K562 (cell line): ENCODE measurements at regions not wholly inside any gene's neighbourhood (a gene's known extent, or its start where the extent isn't known, plus 50 kb on each side); places are given as distances from the start of the nearest gene placed in this dataset.

ENCODE experiments used
- ATAC-seq: fragments of 200-7000 bp; cut with Tn5 transposase; 3 replicates; pipeline ENCODE4 v1.9.1; 2020; ENCODE audit warnings: moderate library complexity
- BruUV-seq: library from RNA; stranded (reverse); fragments of 400-500 nt; replicated peaks from 2 replicates; lab custom pipeline; 2021; lab: Mats Ljungman, UMichigan
- CTCF ChIA-PET: fragments of 300-600 bp; formaldehyde crosslinking; extraction: SDS; loops from one replicate; lab custom pipeline; 2021; ENCODE audit warnings: low intra/inter-chr PET ratio; lab: Yijun Ruan, JAX
- POLR2A ChIA-PET: fragments of 300-600, 350-650 bp; sonication (Branson Sonifier 250); formaldehyde crosslinking; extraction: SDS; loops from one replicate; lab custom pipeline; 2021; ENCODE audit warnings: antibody characterized with exemption, inconsistent platforms; lab: Yijun Ruan, JAX
- DNase-seq, 4 experiments: peaks; one replicate each; pipeline versions ENCODE4 v3.0.0 to v3.0.0-alpha.2; 2011 to 2018; ENCODE audit warnings: low spot score in 3 of 4, mixed read lengths in 3 of 4; ENCODE audit errors: extremely low read depth in 1 of 4
- FAIRE-seq: peaks from 2 replicates; lab custom pipeline; 2011; peaks lifted over from hg19 to GRCh38; lab: Jason Lieb, UNC
- H2AFZ ChIP-seq: 2 replicates; pipeline ENCODE4 v1.6.0; 2011; ENCODE audit warnings: low read depth, low read length, control low read depth, inconsistent platforms
- H3K27ac ChIP-seq: fragments of 200-600 bp; 3 replicates; pipeline ENCODE4 v1.8.0; 2011; ENCODE audit warnings: low read depth, mild to moderate bottlenecking, control low read depth, inconsistent platforms, low read length, moderate library complexity, mixed read lengths; ENCODE audit errors: extremely low read depth
- H3K27me3 ChIP-seq, 2 experiments: fragments of 300-600 bp in 1 of 2; 2 replicates in 1 of 2; 3 replicates in 1 of 2; pipeline versions ENCODE4 v1.6.0 to v1.8.0; 2011; ENCODE audit warnings: inconsistent platforms in 2 of 2, low read length in 2 of 2, mild to moderate bottlenecking in 1 of 2, mixed read lengths in 1 of 2, moderate library complexity in 1 of 2; ENCODE audit not compliant: control insufficient read depth in 2 of 2, insufficient read depth in 2 of 2
- H3K36me3 ChIP-seq: fragments of 300-600 bp; 3 replicates; pipeline ENCODE4 v1.8.0; 2011; ENCODE audit warnings: mild to moderate bottlenecking, low read length, inconsistent platforms; ENCODE audit not compliant: control insufficient read depth, insufficient read depth
- H3K4me1 ChIP-seq, 2 experiments: fragments of 200-600 bp in 1 of 2; replicated peaks in 1 of 2; 2 replicates in 1 of 2; 3 replicates in 1 of 2; pipeline versions ENCODE4 v1.5.1 to v1.8.0; 2011; ENCODE audit warnings: inconsistent platforms in 2 of 2, low read length in 2 of 2, mild to moderate bottlenecking in 1 of 2, mixed read lengths in 1 of 2, moderate library complexity in 1 of 2; ENCODE audit not compliant: control insufficient read depth in 2 of 2, insufficient read depth in 2 of 2
- H3K4me2 ChIP-seq: 2 replicates; pipeline ENCODE4 v1.6.1; 2011; ENCODE audit warnings: low read length, control low read depth, inconsistent platforms, mixed read lengths; ENCODE audit not compliant: insufficient read depth
- H3K4me3 ChIP-seq: fragments of 200-600 bp; sonication (generic), shearing (Covaris generic); 2 replicates; pipeline ENCODE4 v1.5.1; 2016; ENCODE audit warnings: control low read depth, inconsistent platforms
- H3K79me2 ChIP-seq: fragments of 200-600 bp; 3 replicates; pipeline ENCODE4 v1.8.0; 2011; ENCODE audit warnings: low read length, inconsistent platforms; ENCODE audit not compliant: control insufficient read depth, insufficient read depth
- H3K9ac ChIP-seq, 2 experiments: 2 replicates each; pipeline versions ENCODE4 v1.6.0 to v1.6.1; 2011; ENCODE audit warnings: low read depth in 2 of 2, low read length in 2 of 2, control low read depth in 1 of 2, inconsistent platforms in 1 of 2, mild to moderate bottlenecking in 1 of 2, mixed read lengths in 1 of 2; ENCODE audit not compliant: insufficient read depth in 1 of 2
- H3K9me1 ChIP-seq: one replicate; pipeline ENCODE4 v1.6.0; 2011; ENCODE audit warnings: inconsistent platforms, mild to moderate bottlenecking, low read length, moderate library complexity; ENCODE audit not compliant: control insufficient read depth, insufficient read depth
- H3K9me3 ChIP-seq: replicated peaks from 2 replicates; pipeline ENCODE4 v1.5.1; 2011; ENCODE audit warnings: low read depth, low read length, inconsistent platforms; ENCODE audit not compliant: control insufficient read depth, insufficient read depth
- H4K20me1 ChIP-seq: replicated peaks from 2 replicates; pipeline ENCODE4 v1.6.1; 2011; ENCODE audit warnings: low read length, inconsistent platforms, mixed read lengths; ENCODE audit not compliant: control insufficient read depth, insufficient read depth
- ASH1L ChIP-seq: fragments of 450-650 bp; IDR thresholded peaks from 2 replicates; pipeline ENCODE4 v1.6.1; 2018; ENCODE audit warnings: borderline replicate concordance, mild to moderate bottlenecking, low read depth; ENCODE audit not compliant: partially characterized antibody
- CC2D1A ChIP-seq: fragments of 450-650 bp; IDR thresholded peaks from 2 replicates; pipeline ENCODE4 v1.6.1; 2017; ENCODE audit warnings: mild to moderate bottlenecking
- GABPB1 ChIP-seq: sonication (generic); formaldehyde crosslinking; IDR thresholded peaks from 2 replicates; pipeline ENCODE4 v1.8.0; 2022; ENCODE audit warnings: mild to moderate bottlenecking, missing genetic modification reagents
- RAD21 ChIP-seq, 2 experiments: fragments of 250-450 bp in 1 of 2; fragments of 450-650 bp in 1 of 2; sonication (Bioruptor Pico) in 1 of 2; formaldehyde crosslinking in 1 of 2; IDR thresholded peaks in 1 of 2; conservative IDR thresholded peaks in 1 of 2; 2 replicates each; pipeline versions ENCODE4 v1.4.0 to v1.8.0; 2020 to 2022; ENCODE audit warnings: mild to moderate bottlenecking in 2 of 2, moderate library complexity in 1 of 2
- ZNF311 ChIP-seq: fragments of 250-450 bp; sonication (Bioruptor Pico); IDR thresholded peaks from 2 replicates; pipeline ENCODE4 v1.4.0; 2020; ENCODE audit warnings: mild to moderate bottlenecking, moderate library complexity
- WGBS: fragments of 100-300 bp; shearing (Covaris generic); methylation state at CpG from one replicate; pipeline ENCODE4 v1.1.6; 2016; ENCODE audit warnings: low coverage, mixed read lengths; ENCODE audit not compliant: insufficient coverage; ENCODE audit errors: missing lambda C conversion rate; 5-methylcytosine and 5-hydroxymethylcytosine counted together
- in situ Hi-C: fragments of 300-500 bp; cut with MboI; formaldehyde crosslinking; loops from 4 replicates; pipeline ENCODE4 v1.15.0; 2018; ENCODE audit warnings: inconsistent platforms, mixed read lengths
- intact Hi-C: fragments of 100-400 bp; cut with micrococcal nuclease; formaldehyde crosslinking; loops from 2 replicates; pipeline ENCODE4 v1.14.2; 2022
- TF ChIP-seq, protein P1 (sequence below): fragments of 450-650 bp; formaldehyde crosslinking; IDR thresholded peaks from 2 replicates; pipeline ENCODE4 v1.4.0; 2020; ENCODE audit warnings: mild to moderate bottlenecking, moderate library complexity
- TF ChIP-seq, protein P2 (sequence below): fragments of 450-650 bp; IDR thresholded peaks from 2 replicates; pipeline ENCODE4 v1.7.1; 2018; ENCODE audit warnings: mild to moderate bottlenecking, low read depth; ENCODE audit not compliant: partially characterized antibody
- TF ChIP-seq, protein P3 (sequence below), 3 experiments: IDR thresholded peaks in 2 of 3; conservative IDR thresholded peaks in 1 of 3; 2 replicates each; pipeline ENCODE4 v1.5.1; 2011 to 2012; ENCODE audit warnings: low read length in 3 of 3, mild to moderate bottlenecking in 3 of 3, control low read depth in 2 of 3, improper control_type of control experiment in 1 of 3, inconsistent platforms in 1 of 3, low read depth in 1 of 3, mixed read lengths in 1 of 3, moderate library complexity in 1 of 3; ENCODE audit not compliant: insufficient read depth in 2 of 3
- TF ChIP-seq, protein P4 (sequence below): sonication (generic); formaldehyde crosslinking; IDR thresholded peaks from 2 replicates; pipeline ENCODE4 v1.8.1; 2023; ENCODE audit warnings: mild to moderate bottlenecking, missing genetic modification reagents

DNA sequence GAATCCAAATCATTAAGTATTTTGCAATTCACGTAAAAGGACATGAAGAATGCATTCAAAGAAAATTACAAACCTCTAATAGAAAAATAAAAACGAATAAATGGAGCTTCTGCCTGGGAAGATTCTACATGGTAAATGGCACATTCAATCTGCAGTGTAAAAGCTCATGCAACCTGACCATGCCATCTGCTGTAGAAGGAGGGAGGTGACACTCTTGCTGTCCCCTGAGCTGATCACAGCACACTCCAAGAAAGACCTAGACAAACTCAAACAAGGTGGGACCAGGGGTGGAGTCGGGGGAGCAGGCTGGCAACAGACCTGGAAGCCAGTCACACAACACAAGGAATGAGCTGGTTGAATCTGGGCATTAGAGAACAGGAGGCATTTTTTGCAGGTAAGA is 101.8 kb downstream of the BDH1 start:
- no peak for FAIRE-seq
- BruUV-seq = no TSS peak
- H3K4me3 ChIP-seq = no peak overlapping the region
- H3K27me3 ChIP-seq = peaks cover 3 to 24% of the 10 kb centered on the region in 2 experiments; a peak in 4 of 5 replicates
- no peaks in the 10 kb centered on the region for H3K79me2 ChIP-seq
- no peak overlapping the region for H3K9ac ChIP-seq
- ChIA-PET POLR2A (interaction anchor here (0.6 to 2.1 kb wide), 8 partner anchors 9 to 1084 kb away, joined by 3 to 5 read pairs (median 3); no protein-coding TSS in a partner anchor), CTCF (interaction anchor here (0.6 to 1.4 kb wide), 3 partner anchors 197 to 845 kb away, joined by 4 to 12 read pairs (median 4); no protein-coding TSS in a partner anchor)
- peaks cover 8 to 16% of the 10 kb centered on the region in 2 experiments for H3K4me1 ChIP-seq
- H3K4me2 ChIP-seq = no peak overlapping the region
- H2AFZ ChIP-seq = no peak overlapping the region
- ATAC-seq = peak; percentile 75
- H3K36me3 ChIP-seq = no peaks in the 10 kb centered on the region
- H3K27ac ChIP-seq = no peak overlapping the region
- no peaks in the 10 kb centered on the region for H3K9me1 ChIP-seq
- 2% methylated on average over 3 of the region's 3 CpGs for WGBS
- in situ Hi-C loops = no loop called here
- no peaks in the 10 kb centered on the region for H4K20me1 ChIP-seq
- intact Hi-C loops = loop anchor here (10.0 kb wide), 1 partner anchor 199 kb away; no protein-coding TSS in a partner anchor
- no peaks in the 10 kb centered on the region for H3K9me3 ChIP-seq
- DNase-seq = peak in 1 of 4 experiments; percentile 24
- TF ChIP-seq, protein P1, sequence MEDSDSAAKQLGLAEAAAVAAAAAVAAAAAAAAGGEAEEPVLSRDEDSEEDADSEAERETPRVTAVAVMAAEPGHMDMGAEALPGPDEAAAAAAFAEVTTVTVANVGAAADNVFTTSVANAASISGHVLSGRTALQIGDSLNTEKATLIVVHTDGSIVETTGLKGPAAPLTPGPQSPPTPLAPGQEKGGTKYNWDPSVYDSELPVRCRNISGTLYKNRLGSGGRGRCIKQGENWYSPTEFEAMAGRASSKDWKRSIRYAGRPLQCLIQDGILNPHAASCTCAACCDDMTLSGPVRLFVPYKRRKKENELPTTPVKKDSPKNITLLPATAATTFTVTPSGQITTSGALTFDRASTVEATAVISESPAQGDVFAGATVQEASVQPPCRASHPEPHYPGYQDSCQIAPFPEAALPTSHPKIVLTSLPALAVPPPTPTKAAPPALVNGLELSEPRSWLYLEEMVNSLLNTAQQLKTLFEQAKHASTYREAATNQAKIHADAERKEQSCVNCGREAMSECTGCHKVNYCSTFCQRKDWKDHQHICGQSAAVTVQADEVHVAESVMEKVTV = peak; percentile 72
- TF ChIP-seq, protein P2, sequence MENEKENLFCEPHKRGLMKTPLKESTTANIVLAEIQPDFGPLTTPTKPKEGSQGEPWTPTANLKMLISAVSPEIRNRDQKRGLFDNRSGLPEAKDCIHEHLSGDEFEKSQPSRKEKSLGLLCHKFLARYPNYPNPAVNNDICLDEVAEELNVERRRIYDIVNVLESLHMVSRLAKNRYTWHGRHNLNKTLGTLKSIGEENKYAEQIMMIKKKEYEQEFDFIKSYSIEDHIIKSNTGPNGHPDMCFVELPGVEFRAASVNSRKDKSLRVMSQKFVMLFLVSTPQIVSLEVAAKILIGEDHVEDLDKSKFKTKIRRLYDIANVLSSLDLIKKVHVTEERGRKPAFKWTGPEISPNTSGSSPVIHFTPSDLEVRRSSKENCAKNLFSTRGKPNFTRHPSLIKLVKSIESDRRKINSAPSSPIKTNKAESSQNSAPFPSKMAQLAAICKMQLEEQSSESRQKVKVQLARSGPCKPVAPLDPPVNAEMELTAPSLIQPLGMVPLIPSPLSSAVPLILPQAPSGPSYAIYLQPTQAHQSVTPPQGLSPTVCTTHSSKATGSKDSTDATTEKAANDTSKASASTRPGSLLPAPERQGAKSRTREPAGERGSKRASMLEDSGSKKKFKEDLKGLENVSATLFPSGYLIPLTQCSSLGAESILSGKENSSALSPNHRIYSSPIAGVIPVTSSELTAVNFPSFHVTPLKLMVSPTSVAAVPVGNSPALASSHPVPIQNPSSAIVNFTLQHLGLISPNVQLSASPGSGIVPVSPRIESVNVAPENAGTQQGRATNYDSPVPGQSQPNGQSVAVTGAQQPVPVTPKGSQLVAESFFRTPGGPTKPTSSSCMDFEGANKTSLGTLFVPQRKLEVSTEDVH = peak; percentile 26
- TF ChIP-seq, protein P3, sequence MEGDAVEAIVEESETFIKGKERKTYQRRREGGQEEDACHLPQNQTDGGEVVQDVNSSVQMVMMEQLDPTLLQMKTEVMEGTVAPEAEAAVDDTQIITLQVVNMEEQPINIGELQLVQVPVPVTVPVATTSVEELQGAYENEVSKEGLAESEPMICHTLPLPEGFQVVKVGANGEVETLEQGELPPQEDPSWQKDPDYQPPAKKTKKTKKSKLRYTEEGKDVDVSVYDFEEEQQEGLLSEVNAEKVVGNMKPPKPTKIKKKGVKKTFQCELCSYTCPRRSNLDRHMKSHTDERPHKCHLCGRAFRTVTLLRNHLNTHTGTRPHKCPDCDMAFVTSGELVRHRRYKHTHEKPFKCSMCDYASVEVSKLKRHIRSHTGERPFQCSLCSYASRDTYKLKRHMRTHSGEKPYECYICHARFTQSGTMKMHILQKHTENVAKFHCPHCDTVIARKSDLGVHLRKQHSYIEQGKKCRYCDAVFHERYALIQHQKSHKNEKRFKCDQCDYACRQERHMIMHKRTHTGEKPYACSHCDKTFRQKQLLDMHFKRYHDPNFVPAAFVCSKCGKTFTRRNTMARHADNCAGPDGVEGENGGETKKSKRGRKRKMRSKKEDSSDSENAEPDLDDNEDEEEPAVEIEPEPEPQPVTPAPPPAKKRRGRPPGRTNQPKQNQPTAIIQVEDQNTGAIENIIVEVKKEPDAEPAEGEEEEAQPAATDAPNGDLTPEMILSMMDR (IDR thresholded peaks at IDR 0.05 in 2 of 3, conservative IDR thresholded peaks at IDR 0.05 in 1 of 3; ENCODE audit: insufficient read depth in 2 of 3, low read depth in 1 of 3, low read length in 3 of 3) = peak; percentile 32 to 61 (median 46); a peak in 5 of 6 replicates
- TF ChIP-seq, protein P4, sequence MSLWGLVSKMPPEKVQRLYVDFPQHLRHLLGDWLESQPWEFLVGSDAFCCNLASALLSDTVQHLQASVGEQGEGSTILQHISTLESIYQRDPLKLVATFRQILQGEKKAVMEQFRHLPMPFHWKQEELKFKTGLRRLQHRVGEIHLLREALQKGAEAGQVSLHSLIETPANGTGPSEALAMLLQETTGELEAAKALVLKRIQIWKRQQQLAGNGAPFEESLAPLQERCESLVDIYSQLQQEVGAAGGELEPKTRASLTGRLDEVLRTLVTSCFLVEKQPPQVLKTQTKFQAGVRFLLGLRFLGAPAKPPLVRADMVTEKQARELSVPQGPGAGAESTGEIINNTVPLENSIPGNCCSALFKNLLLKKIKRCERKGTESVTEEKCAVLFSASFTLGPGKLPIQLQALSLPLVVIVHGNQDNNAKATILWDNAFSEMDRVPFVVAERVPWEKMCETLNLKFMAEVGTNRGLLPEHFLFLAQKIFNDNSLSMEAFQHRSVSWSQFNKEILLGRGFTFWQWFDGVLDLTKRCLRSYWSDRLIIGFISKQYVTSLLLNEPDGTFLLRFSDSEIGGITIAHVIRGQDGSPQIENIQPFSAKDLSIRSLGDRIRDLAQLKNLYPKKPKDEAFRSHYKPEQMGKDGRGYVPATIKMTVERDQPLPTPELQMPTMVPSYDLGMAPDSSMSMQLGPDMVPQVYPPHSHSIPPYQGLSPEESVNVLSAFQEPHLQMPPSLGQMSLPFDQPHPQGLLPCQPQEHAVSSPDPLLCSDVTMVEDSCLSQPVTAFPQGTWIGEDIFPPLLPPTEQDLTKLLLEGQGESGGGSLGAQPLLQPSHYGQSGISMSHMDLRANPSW (CRISPR knock-in tag) = no peak
- TF ChIP-seq ZNF311 (no peak), ASH1L (no peak), CC2D1A (peak; percentile 24; the same call in 1 of the 2 replicates), RAD21 (CRISPR knock-in tag; conservative IDR thresholded peaks at IDR 0.05 in 1 of 2, IDR thresholded peaks at IDR 0.05 in 1 of 2) (peak; percentile 81 to 86), GABPB1 (CRISPR knock-in tag) (0 out of 2 replicates have a peak, but pooled peaks have one; percentile 25)
